Neural progenitor cell (in vitro differentiated cells): ENCODE measurements at regions not wholly inside any gene's neighbourhood (a gene's known extent, or its start where the extent isn't known, plus 50 kb on each side); places are given as distances from the start of the nearest gene placed in this dataset.

ENCODE experiments used
- DNase-seq: peaks from one replicate; pipeline ENCODE4 v3.0.0-alpha.2; 2016; ENCODE audit warnings: low spot score
- H2AFZ ChIP-seq: fragments of 200-600 bp; sonication (generic); replicated peaks from 2 replicates; pipeline ENCODE4 v1.6.1; 2016; ENCODE audit warnings: antibody characterized with exemption
- H3F3A ChIP-seq: fragments of 200-600 bp; sonication (generic); 2 replicates; pipeline ENCODE4 v1.6.1; 2016; ENCODE audit warnings: antibody characterized with exemption, low read depth
- H3K27ac ChIP-seq: fragments of 200-600 bp; sonication (generic); 2 replicates; pipeline ENCODE4 v1.5.1; 2016; ENCODE audit warnings: mild to moderate bottlenecking
- H3K27me3 ChIP-seq: fragments of 200-600 bp; sonication (generic); 2 replicates; pipeline ENCODE4 v1.6.1; 2016; ENCODE audit warnings: mild to moderate bottlenecking, moderate library complexity
- H3K36me3 ChIP-seq: fragments of 200-600 bp; sonication (generic); 2 replicates; pipeline ENCODE4 v1.5.1; 2016
- H3K4me1 ChIP-seq: fragments of 200-600 bp; sonication (generic); 2 replicates; pipeline ENCODE4 v1.6.1; 2016; ENCODE audit warnings: mixed run types
- H3K4me2 ChIP-seq: fragments of 200-600 bp; sonication (generic); 2 replicates; pipeline ENCODE4 v1.6.1; 2016
- H3K4me3 ChIP-seq: fragments of 200-600 bp; sonication (generic); 2 replicates; pipeline ENCODE4 v1.5.1; 2016
- H3K79me2 ChIP-seq: fragments of 200-600 bp; sonication (generic); 2 replicates; pipeline ENCODE4 v1.6.1; 2016; ENCODE audit warnings: low read depth
- H3K9ac ChIP-seq: fragments of 200-600 bp; sonication (generic); 2 replicates; pipeline ENCODE4 v1.6.1; 2016
- H3K9me3 ChIP-seq: fragments of 200-600 bp; sonication (generic); 2 replicates; pipeline ENCODE4 v1.5.1; 2016; ENCODE audit warnings: low read depth
- H4K20me1 ChIP-seq: fragments of 200-600 bp; sonication (generic); 2 replicates; pipeline ENCODE4 v1.6.1; 2016; ENCODE audit warnings: low read depth
- H3K27ac Mint-ChIP-seq: 3 replicates; pipeline ENCODE4 v1.8.0; 2021; ENCODE audit warnings: mixed read lengths
- H3K27me3 Mint-ChIP-seq: 2 replicates; pipeline ENCODE4 v1.8.0; 2022; ENCODE audit warnings: low read depth, mild to moderate bottlenecking, inconsistent platforms, moderate library complexity, mixed read lengths; ENCODE audit not compliant: insufficient read depth
- H3K36me3 Mint-ChIP-seq: 3 replicates; pipeline ENCODE4 v1.8.0; 2021; ENCODE audit warnings: mixed read lengths
- H3K4me1 Mint-ChIP-seq: 3 replicates; pipeline ENCODE4 v1.8.0; 2021; ENCODE audit warnings: mixed read lengths
- H3K4me3 Mint-ChIP-seq: 3 replicates; pipeline ENCODE4 v1.8.0; 2021; ENCODE audit warnings: mild to moderate bottlenecking, moderate library complexity, mixed read lengths
- H3K9me3 Mint-ChIP-seq: 3 replicates; pipeline ENCODE4 v1.8.0; 2020; ENCODE audit warnings: mixed read lengths
- CTCF ChIP-seq: fragments of 200-600 bp; sonication (generic); IDR thresholded peaks from 2 replicates; pipeline ENCODE4 v1.5.1; 2017; ENCODE audit warnings: antibody characterized with exemption, mild to moderate bottlenecking
- EZH2 ChIP-seq: fragments of 200-600 bp; sonication (generic); IDR thresholded peaks from 2 replicates; pipeline ENCODE4 v1.6.1; 2017; ENCODE audit warnings: antibody characterized with exemption, mild to moderate bottlenecking, moderate library complexity
- EZH2phosphoT487 ChIP-seq: fragments of 200-600 bp; sonication (generic); IDR thresholded peaks from 2 replicates; pipeline ENCODE4 v1.6.1; 2017; ENCODE audit warnings: antibody characterized with exemption

GRCh38 chr18:9029131-9029530 is 73.4 kb upstream of the NDUFV2 start:
- no peak overlapping the region for H2AFZ ChIP-seq
- no peaks in the 10 kb centered on the region for H3K79me2 ChIP-seq
- DNase-seq, result no peak
- Mint-ChIP-seq H3K4me1 (peaks cover 12% of the 10 kb centered on the region), H3K27me3 (peaks cover 6% of the 10 kb centered on the region), H3K9me3 (peaks cover 6% of the 10 kb centered on the region), H3K36me3 (no peaks in the 10 kb centered on the region), H3K27ac (no peak overlapping the region), H3K4me3 (no peak overlapping the region)
- TF ChIP-seq EZH2phosphoT487 (no peak), CTCF (no peak), EZH2 (no peak)
- no peaks in the 10 kb centered on the region for H3K36me3 ChIP-seq
- no peaks in the 10 kb centered on the region for H4K20me1 ChIP-seq
- H3K4me3 ChIP-seq, result no peak overlapping the region
- H3K27me3 ChIP-seq, result no peaks in the 10 kb centered on the region
- H3F3A ChIP-seq, result no peaks in the 10 kb centered on the region
- no peak overlapping the region for H3K9ac ChIP-seq
- H3K4me2 ChIP-seq, result no peak overlapping the region
- no peak overlapping the region for H3K27ac ChIP-seq
- no peaks in the 10 kb centered on the region for H3K4me1 ChIP-seq
- H3K9me3 ChIP-seq, result no peaks in the 10 kb centered on the region

DNA sequence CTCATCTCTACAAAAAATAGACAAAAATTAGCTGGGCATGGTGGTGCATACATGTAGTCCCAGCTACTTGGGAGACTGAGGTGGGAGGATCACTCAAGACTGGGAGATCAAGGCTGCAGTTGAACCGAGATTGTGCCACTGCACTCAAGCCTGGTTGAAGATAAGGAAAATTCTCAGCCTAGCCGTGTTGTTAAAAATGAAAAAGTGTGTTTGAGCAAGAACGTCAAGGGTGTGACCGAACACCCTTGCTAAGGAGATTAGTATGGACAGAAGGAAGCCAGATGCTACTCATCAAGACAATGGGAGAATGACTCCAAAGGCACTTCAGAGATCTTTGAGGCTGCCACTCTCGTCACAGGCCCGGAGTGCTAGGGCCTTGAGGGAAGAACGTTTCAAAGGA is 70.0 kb upstream of the NDUFV2 start:
- H3K4me3 ChIP-seq, result no peak overlapping the region
- H3K4me3 Mint-ChIP-seq, result no peak overlapping the region

DNA sequence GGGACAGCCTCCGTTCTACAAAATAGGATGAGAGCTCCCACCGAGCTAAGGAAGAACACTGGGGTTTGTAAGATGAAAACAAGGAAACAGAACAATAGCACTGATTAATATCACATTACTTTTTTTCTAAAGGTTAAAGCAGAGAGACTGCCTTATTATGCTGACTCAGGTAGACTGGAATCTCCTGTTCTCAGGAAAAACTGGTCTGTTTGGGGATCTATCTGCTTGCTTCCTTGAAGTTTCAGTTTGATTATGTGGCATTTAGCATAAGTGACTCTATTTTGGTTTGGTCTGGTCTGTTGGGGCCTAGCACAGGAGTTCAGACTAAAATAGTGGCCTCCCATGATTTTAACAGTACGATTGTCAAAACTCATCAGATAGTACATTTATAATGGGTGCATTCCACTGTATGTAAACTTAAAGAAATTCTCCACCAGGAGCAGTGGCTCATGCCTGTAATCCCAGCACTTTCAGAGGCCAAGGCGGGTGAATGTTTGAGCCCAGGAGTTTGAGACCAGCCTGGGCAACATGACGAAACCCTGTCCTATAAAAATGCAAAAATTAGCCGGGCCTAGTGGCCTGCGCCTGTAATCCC is 64.1 kb upstream of the NDUFV2 start:
- Mint-ChIP-seq H3K4me3 (no peak overlapping the region), H3K36me3 (no peaks in the 10 kb centered on the region), H3K9me3 (no peaks in the 10 kb centered on the region), H3K27ac (peak overlapping the region; percentile 77), H3K27me3 (peaks cover 2% of the 10 kb centered on the region), H3K4me1 (peaks cover 21% of the 10 kb centered on the region)
- no peak overlapping the region for H3K4me3 ChIP-seq
- no peak for TF ChIP-seq EZH2
- TF ChIP-seq EZH2phosphoT487, result no peak
- TF ChIP-seq CTCF, result no peak
- no peaks in the 10 kb centered on the region for H3K27me3 ChIP-seq
- no peaks in the 10 kb centered on the region for H3F3A ChIP-seq
- peak overlapping the region; percentile 10 for H3K27ac ChIP-seq
- no peak for DNase-seq
- H3K79me2 ChIP-seq, result no peaks in the 10 kb centered on the region
- peaks cover 12% of the 10 kb centered on the region for H3K4me1 ChIP-seq
- H3K36me3 ChIP-seq, result no peaks in the 10 kb centered on the region
- H3K4me2 ChIP-seq, result no peak overlapping the region
- H4K20me1 ChIP-seq, result no peaks in the 10 kb centered on the region
- no peaks in the 10 kb centered on the region for H3K9me3 ChIP-seq
- peak overlapping the region; percentile 19 for H2AFZ ChIP-seq
- H3K9ac ChIP-seq, result no peak overlapping the region

More for the DNA sequence above, 70.0 kb upstream of the NDUFV2 start:
- TF ChIP-seq EZH2phosphoT487 (no peak), EZH2 (no peak), CTCF (no peak)
- Histone ChIP-seq H3K4me1 (no peaks in the 10 kb centered on the region), H3K4me2 (no peak overlapping the region), H3K9ac (no peak overlapping the region), H3K79me2 (no peaks in the 10 kb centered on the region), H3K27ac (no peak overlapping the region), H3K27me3 (no peaks in the 10 kb centered on the region), H3K36me3 (no peaks in the 10 kb centered on the region), H3K9me3 (no peaks in the 10 kb centered on the region), H2AFZ (no peak overlapping the region), H4K20me1 (no peaks in the 10 kb centered on the region), H3F3A (no peaks in the 10 kb centered on the region)
- DNase-seq, result no peak
- Mint-ChIP-seq H3K27ac (no peak overlapping the region), H3K36me3 (no peaks in the 10 kb centered on the region), H3K27me3 (peaks cover 4% of the 10 kb centered on the region), H3K4me1 (no peaks in the 10 kb centered on the region), H3K9me3 (peaks cover 6% of the 10 kb centered on the region)
